Erythroblast (primary cell): ENCODE measurements at regions not wholly inside any gene's neighbourhood (a gene's known extent, or its start where the extent isn't known, plus 50 kb on each side); places are given as distances from the start of the nearest gene placed in this dataset.

Experiments used
- GATA1 ChIP-seq: IDR thresholded peaks from 2 replicates; pipeline ENCODE4 v1.6.1; 2011; ENCODE audit warnings: low read depth, mild to moderate bottlenecking, control low read depth, low read length, moderate library complexity
- POLR2A ChIP-seq: IDR thresholded peaks from 2 replicates; pipeline ENCODE4 v1.6.1; 2011; ENCODE audit warnings: mild to moderate bottlenecking, low read length

- no peak for TF ChIP-seq POLR2A
- TF ChIP-seq GATA1, result no peak
Observed at GRCh38 chr2:39510140-39510539, 73.1 kb upstream of the MAP4K3 start.
